A549 (cell line): ENCODE measurements at regions not wholly inside any gene's neighbourhood (a gene's known extent, or its start where the extent isn't known, plus 50 kb on each side); places are given as distances from the start of the nearest gene placed in this dataset.

Experiments
- CTCF ChIP-seq: fragments of >200 bp; sonication (Bioruptor Twin); formaldehyde crosslinking; IDR thresholded peaks from 3 replicates; pipeline ENCODE4 v1.5.1; 2016
- TF ChIP-seq, protein P1 (sequence below): fragments of >200 bp; sonication (Bioruptor Twin); formaldehyde crosslinking; IDR thresholded peaks from 2 replicates; pipeline ENCODE4 v1.6.1; 2016

DNA sequence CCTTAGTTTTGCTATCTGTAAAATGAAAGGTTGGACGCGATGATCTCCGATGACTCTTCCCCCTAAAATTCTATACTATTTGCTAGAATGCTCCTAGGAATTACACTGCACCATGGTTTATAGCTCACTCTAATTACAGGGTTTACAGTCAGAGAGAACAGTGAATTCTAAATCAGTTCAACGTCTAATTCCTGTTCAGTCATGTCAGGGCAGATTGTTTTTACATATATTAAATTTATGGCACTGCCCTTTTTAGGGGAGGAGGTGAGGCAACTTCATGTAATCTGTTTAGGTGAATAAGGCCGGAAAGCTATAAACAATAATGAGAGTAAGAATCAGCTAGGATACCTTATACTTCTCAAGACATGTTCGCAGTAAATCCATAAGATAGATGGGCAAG lies 293.9 kb downstream of the BAMBI start:
- TF ChIP-seq CTCF = no peak
- TF ChIP-seq, protein P1, sequence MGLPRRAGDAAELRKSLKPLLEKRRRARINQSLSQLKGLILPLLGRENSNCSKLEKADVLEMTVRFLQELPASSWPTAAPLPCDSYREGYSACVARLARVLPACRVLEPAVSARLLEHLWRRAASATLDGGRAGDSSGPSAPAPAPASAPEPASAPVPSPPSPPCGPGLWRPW = no peak
